ENCODE measurements at regions not wholly inside any gene's neighbourhood (a gene's known extent, or its start where the extent isn't known, plus 50 kb on each side); places are given as distances from the start of the nearest gene placed in this dataset.
A peak's percentile ranks its signal among the peaks of the same experiment; 100 is the strongest.

DNA sequence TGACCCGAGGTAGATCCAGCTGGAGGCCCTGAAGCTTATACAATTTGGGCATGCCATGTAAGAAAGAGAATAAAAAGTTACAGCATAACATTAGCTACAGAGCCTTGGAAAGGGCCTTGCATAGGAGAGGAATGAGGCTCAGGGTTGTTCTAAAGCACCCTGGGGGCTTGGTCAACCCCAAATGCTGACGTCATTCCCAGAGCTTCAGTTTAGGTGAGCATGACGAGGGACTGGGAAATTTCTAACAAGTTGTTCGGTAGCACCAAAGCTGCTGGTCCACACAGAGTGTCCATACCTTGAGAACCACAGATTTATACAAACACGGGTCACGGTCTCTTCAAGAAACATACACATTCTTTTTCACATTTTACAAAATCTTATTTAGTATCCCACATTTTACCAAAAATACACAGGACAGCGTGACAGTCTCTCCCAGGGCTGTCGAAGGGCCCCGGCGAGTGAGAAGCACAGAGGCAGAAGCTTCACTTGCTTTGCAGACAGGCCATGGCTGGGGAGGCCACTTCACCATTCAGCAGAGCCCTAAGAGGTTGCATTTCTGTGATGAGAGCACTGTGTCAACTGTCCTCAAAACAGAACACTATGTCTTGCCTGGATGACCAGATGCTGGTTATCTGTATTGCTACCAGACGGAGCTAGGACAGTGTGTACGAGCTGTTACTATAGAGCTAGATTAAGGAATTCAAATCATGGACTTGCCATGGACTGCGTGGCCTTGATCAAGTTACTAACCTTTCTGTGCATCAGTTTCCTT lies 68.2 kb upstream of the ARRDC4 start:
- TF ChIP-seq SUZ12 (IDR thresholded peaks at IDR 0.05; ENCODE audit: extremely low read depth, insufficient read depth, insufficient read length) (no peak), ZNF274 (IDR thresholded peaks at IDR 0.05; ENCODE audit: low read depth, low read length) (no peak), YY1 (IDR thresholded peaks at IDR 0.05; ENCODE audit: insufficient read depth, insufficient read length) (no peak)

DNA sequence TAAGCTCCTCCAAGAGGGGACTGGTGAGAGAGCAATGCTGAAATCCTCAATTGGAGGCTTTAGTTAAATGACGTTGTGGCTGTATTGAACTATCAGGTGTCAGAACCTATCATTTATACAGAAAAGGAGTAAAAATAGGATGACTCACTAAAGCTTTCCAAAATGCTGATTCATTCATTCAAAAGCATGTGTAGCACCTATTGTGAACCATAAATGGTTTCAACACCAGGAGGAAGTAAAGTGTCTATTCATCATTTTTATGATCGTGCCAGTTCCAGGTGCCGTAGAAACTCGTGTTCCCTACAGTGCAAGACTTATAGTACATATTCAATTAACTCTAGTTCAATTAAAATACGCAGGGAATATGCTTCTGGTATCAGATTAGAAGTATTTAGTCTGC lies 66.5 kb upstream of the ARRDC4 start:
- DNase-seq (ENCODE audit: low read depth, low spot score): no peak

More for the DNA sequence above, 68.2 kb upstream of the ARRDC4 start:
- H3K36me3 ChIP-seq (ENCODE audit: insufficient read depth, insufficient read length, low read length): no peaks in the 10 kb centered on the region
- no peaks in the 10 kb centered on the region for H3K4me1 ChIP-seq (ENCODE audit: insufficient read depth, insufficient read length)
- no peak overlapping the region for H3K9ac ChIP-seq (ENCODE audit: insufficient read length, low read depth)
- H3K27me3 ChIP-seq (ENCODE audit: insufficient read depth, insufficient read length): no peaks in the 10 kb centered on the region
- H3K9me3 ChIP-seq (ENCODE audit: insufficient read depth, low read length): no peaks in the 10 kb centered on the region
- DNase-seq (ENCODE audit: low read depth, low spot score): no peak
- no peak overlapping the region for H3K4me3 ChIP-seq (ENCODE audit: insufficient read length, low read depth)

DNA sequence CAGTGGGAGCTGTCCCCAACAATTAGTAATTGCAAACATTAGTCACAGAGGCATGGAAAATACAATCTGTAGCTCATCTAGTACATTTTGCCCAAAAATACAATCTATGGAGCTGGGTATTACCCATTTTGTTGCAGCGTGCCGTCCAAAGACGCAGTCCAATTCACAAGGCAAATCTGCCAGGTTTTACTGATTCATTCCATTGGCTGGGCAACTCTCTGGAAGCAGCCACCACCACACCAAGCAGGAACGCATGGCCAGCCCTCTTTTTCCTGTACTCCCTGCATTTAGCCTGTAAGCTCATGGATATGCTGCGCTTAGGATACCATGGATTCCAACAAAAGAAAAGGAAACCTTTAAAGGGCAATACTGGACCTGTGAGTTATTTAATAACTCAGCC lies 60.5 kb upstream of the ARRDC4 start:
- no peaks in the 10 kb centered on the region for H3K9me3 ChIP-seq (ENCODE audit: insufficient read depth, low read length)
- no peak overlapping the region for H3K9ac ChIP-seq (ENCODE audit: insufficient read length, low read depth)
- H3K4me1 ChIP-seq (ENCODE audit: insufficient read depth, insufficient read length): no peaks in the 10 kb centered on the region
- H3K27me3 ChIP-seq (ENCODE audit: insufficient read depth, insufficient read length): peaks cover 7% of the 10 kb centered on the region
- no peak overlapping the region for H3K4me3 ChIP-seq (ENCODE audit: insufficient read length, low read depth)
- no peak for TF ChIP-seq SUZ12 (IDR thresholded peaks at IDR 0.05; ENCODE audit: extremely low read depth, insufficient read depth, insufficient read length)
- no peak for DNase-seq (ENCODE audit: low read depth, low spot score)
- H3K36me3 ChIP-seq (ENCODE audit: insufficient read depth, insufficient read length, low read length): no peaks in the 10 kb centered on the region

More for the DNA sequence above, 66.5 kb upstream of the ARRDC4 start:
- Histone ChIP-seq H3K4me3 (ENCODE audit: insufficient read length, low read depth) (no peak overlapping the region), H3K27me3 (ENCODE audit: insufficient read depth, insufficient read length) (no peaks in the 10 kb centered on the region), H3K4me1 (ENCODE audit: insufficient read depth, insufficient read length) (no peaks in the 10 kb centered on the region), H3K36me3 (ENCODE audit: insufficient read depth, insufficient read length, low read length) (no peaks in the 10 kb centered on the region), H3K9ac (ENCODE audit: insufficient read length, low read depth) (no peak overlapping the region), H3K9me3 (ENCODE audit: insufficient read depth, low read length) (no peaks in the 10 kb centered on the region)
- no peak for TF ChIP-seq ZNF274 (IDR thresholded peaks at IDR 0.05; ENCODE audit: low read depth, low read length)
- TF ChIP-seq YY1 (IDR thresholded peaks at IDR 0.05; ENCODE audit: insufficient read depth, insufficient read length): no peak

DNA sequence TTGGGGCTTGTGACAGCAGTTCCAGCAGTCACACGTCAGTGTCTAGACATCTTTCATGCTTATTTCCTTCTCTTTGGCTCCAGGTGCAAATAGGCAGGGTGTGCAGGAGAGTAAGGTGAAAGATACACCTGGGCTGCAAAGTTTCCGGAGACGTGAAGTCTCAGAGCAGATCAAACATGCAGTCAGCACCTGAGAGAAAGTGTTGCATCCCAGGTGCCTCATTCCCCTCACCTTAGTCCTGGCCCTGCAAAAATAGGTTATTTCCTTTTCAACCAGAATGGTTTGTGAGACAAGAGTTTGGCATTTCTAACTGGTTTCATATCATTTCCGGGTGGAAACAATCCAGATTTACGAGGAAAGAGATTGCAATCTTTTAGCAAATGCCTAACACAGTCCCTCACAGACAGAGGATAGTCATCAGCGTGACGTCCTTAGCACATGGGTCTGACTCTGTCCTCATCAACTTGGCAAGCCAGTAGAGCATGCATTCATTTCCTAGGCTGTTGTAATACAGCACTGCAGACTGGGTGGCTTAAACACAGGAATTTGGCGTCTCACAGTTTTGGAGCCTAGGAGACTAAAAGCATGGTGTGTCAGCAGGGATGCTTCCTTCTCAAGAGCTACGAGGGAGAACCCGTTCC lies 58.2 kb upstream of the ARRDC4 start:
- H3K27me3 ChIP-seq (ENCODE audit: insufficient read depth, insufficient read length): peaks cover 7% of the 10 kb centered on the region

DNA sequence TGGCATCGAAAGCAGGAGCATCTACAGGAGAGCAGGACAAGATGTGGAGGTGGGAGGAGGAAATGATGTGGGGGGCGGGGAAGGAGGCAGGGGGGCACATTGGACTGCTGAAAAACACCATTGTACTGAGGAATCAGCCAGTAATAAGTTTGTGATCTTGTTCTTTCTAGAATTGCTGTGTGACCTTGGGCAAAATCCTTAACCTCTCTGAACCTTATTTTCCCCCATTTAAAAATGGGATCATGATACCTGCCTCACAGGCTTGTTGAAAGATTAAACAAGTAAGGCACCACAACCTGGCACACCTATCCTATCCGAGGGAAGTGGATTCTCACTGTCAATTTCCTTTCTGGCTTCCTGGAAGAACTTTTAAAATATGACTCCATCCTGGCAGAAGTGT lies 56.9 kb upstream of the ARRDC4 start:
- no peaks in the 10 kb centered on the region for H3K4me1 ChIP-seq (ENCODE audit: insufficient read depth, insufficient read length)
- H3K9ac ChIP-seq (ENCODE audit: insufficient read length, low read depth): no peak overlapping the region
- H3K27me3 ChIP-seq (ENCODE audit: insufficient read depth, insufficient read length): peaks cover 7% of the 10 kb centered on the region
- DNase-seq (ENCODE audit: low read depth, low spot score): no peak
- H3K36me3 ChIP-seq (ENCODE audit: insufficient read depth, insufficient read length, low read length): no peaks in the 10 kb centered on the region
- no peak for TF ChIP-seq SUZ12 (IDR thresholded peaks at IDR 0.05; ENCODE audit: extremely low read depth, insufficient read depth, insufficient read length)
- no peak for TF ChIP-seq YY1 (IDR thresholded peaks at IDR 0.05; ENCODE audit: insufficient read depth, insufficient read length)
- no peak for TF ChIP-seq ZNF274 (IDR thresholded peaks at IDR 0.05; ENCODE audit: low read depth, low read length)
- no peaks in the 10 kb centered on the region for H3K9me3 ChIP-seq (ENCODE audit: insufficient read depth, low read length)
- no peak overlapping the region for H3K4me3 ChIP-seq (ENCODE audit: insufficient read length, low read depth)

More for the DNA sequence above, 58.2 kb upstream of the ARRDC4 start:
- no peak overlapping the region for H3K9ac ChIP-seq (ENCODE audit: insufficient read length, low read depth)
- no peaks in the 10 kb centered on the region for H3K9me3 ChIP-seq (ENCODE audit: insufficient read depth, low read length)
- H3K4me3 ChIP-seq (ENCODE audit: insufficient read length, low read depth): no peak overlapping the region
- no peak for DNase-seq (ENCODE audit: low read depth, low spot score)
- no peaks in the 10 kb centered on the region for H3K4me1 ChIP-seq (ENCODE audit: insufficient read depth, insufficient read length)
- no peaks in the 10 kb centered on the region for H3K36me3 ChIP-seq (ENCODE audit: insufficient read depth, insufficient read length, low read length)
- TF ChIP-seq SUZ12 (IDR thresholded peaks at IDR 0.05; ENCODE audit: extremely low read depth, insufficient read depth, insufficient read length): no peak
- TF ChIP-seq YY1 (IDR thresholded peaks at IDR 0.05; ENCODE audit: insufficient read depth, insufficient read length): no peak
- no peak for TF ChIP-seq ZNF274 (IDR thresholded peaks at IDR 0.05; ENCODE audit: low read depth, low read length)

DNA sequence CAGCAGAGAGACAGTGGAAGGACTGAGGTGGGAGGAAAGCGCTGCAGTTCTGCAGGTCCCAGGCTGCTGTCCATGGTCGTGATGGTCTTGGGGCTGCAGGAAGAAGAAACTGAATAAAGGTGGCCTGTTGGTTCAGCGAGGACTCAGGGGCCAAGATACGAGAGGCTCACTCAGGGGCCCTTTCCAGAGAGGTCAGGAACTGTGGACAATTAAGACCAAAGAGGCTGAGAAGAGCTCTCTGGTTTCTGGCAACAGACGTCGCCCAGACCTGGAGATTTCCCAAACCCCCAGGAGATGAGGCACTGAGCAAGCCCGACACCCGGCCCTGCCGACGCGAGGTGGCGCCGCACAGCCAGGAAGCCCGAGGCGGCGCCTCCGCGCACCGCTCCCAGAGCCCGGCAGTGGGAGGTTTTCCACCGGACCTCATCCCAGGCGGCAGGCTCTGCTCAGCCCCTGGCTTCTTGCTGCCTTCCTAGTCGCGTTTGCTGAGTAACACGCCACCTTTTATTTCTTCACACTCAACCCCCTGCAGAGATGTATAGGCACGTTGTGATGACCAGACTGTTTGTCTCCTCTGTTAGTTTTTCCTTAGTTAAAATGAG lies 56.4 kb upstream of the ARRDC4 start:
- Histone ChIP-seq H3K27me3 (ENCODE audit: insufficient read depth, insufficient read length) (peaks cover 7% of the 10 kb centered on the region), H3K9ac (ENCODE audit: insufficient read length, low read depth) (no peak overlapping the region), H3K4me1 (ENCODE audit: insufficient read depth, insufficient read length) (no peaks in the 10 kb centered on the region), H3K36me3 (ENCODE audit: insufficient read depth, insufficient read length, low read length) (no peaks in the 10 kb centered on the region), H3K9me3 (ENCODE audit: insufficient read depth, low read length) (no peaks in the 10 kb centered on the region), H3K4me3 (ENCODE audit: insufficient read length, low read depth) (no peak overlapping the region)
- peak; percentile 80 for DNase-seq (ENCODE audit: low read depth, low spot score)
- no peak for TF ChIP-seq SUZ12 (IDR thresholded peaks at IDR 0.05; ENCODE audit: extremely low read depth, insufficient read depth, insufficient read length)

DNA sequence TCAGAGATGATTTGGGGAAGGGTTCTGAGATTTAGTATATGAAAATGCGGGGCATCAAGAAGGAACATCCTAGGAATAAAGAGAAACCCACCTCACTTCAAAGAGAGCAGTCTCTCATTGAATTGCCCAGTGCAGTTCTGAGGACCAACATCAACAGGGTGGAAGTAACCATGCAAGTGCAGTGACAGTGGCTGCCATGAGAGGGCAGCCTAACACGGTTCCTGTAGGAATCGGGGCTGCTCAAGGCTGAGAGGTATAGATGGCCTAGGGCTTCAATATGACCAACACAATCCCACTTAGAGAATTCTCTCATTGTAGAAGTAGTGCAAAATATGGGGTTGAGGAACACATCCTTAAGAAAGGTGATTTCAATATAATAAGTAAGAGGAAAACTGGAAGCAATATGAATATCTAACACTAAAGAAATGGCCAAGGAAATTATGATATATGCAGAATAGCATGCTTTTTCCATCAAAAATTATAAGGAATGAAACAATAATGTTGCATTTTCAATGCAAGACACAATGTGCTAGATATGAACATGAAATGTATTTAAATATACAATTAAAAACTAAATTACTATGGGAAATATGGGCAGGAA lies 51.1 kb upstream of the ARRDC4 start:
- Histone ChIP-seq H3K4me1 (ENCODE audit: insufficient read depth, insufficient read length) (no peaks in the 10 kb centered on the region), H3K9me3 (ENCODE audit: insufficient read depth, low read length) (no peaks in the 10 kb centered on the region), H3K9ac (ENCODE audit: insufficient read length, low read depth) (no peak overlapping the region), H3K36me3 (ENCODE audit: insufficient read depth, insufficient read length, low read length) (no peaks in the 10 kb centered on the region), H3K27me3 (ENCODE audit: insufficient read depth, insufficient read length) (peaks cover 6% of the 10 kb centered on the region), H3K4me3 (ENCODE audit: insufficient read length, low read depth) (no peak overlapping the region)
- DNase-seq (ENCODE audit: low read depth, low spot score): peak; percentile 66
- TF ChIP-seq ZNF274 (IDR thresholded peaks at IDR 0.05; ENCODE audit: low read depth, low read length): no peak
- no peak for TF ChIP-seq SUZ12 (IDR thresholded peaks at IDR 0.05; ENCODE audit: extremely low read depth, insufficient read depth, insufficient read length)
- TF ChIP-seq YY1 (IDR thresholded peaks at IDR 0.05; ENCODE audit: insufficient read depth, insufficient read length): no peak
